ENCODE measurements at regions not wholly inside any gene's neighbourhood (a gene's known extent, or its start where the extent isn't known, plus 50 kb on each side); places are given as distances from the start of the nearest gene placed in this dataset.

DNA sequence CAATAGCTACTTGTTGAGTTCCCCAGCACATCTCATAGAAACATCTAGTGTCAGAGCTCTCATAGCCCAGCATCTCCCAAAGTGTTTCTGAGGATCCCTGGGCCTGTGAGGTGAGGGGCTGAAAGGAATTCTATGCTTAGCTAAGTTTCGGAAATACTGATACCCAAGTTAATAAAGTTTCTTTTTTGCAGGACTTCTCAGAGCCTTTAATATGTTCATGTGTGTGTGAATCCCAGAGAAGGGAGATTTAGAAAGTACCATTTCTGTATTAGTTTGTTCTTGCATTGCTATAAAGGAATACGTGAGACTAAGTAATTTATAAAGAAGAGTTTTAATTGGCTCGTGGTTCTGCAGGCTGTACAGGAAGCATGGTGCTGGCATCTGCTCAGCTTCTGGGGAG, 211.2 kb downstream of the TSN start:
- Histone ChIP-seq H3K4me3 (no peak overlapping the region), H3K27ac (no peak overlapping the region)
- no peak for DNase-seq (ENCODE audit: low spot score)
- TF ChIP-seq, protein P1, sequence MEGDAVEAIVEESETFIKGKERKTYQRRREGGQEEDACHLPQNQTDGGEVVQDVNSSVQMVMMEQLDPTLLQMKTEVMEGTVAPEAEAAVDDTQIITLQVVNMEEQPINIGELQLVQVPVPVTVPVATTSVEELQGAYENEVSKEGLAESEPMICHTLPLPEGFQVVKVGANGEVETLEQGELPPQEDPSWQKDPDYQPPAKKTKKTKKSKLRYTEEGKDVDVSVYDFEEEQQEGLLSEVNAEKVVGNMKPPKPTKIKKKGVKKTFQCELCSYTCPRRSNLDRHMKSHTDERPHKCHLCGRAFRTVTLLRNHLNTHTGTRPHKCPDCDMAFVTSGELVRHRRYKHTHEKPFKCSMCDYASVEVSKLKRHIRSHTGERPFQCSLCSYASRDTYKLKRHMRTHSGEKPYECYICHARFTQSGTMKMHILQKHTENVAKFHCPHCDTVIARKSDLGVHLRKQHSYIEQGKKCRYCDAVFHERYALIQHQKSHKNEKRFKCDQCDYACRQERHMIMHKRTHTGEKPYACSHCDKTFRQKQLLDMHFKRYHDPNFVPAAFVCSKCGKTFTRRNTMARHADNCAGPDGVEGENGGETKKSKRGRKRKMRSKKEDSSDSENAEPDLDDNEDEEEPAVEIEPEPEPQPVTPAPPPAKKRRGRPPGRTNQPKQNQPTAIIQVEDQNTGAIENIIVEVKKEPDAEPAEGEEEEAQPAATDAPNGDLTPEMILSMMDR (IDR thresholded peaks at IDR 0.05), result no peak

DNA sequence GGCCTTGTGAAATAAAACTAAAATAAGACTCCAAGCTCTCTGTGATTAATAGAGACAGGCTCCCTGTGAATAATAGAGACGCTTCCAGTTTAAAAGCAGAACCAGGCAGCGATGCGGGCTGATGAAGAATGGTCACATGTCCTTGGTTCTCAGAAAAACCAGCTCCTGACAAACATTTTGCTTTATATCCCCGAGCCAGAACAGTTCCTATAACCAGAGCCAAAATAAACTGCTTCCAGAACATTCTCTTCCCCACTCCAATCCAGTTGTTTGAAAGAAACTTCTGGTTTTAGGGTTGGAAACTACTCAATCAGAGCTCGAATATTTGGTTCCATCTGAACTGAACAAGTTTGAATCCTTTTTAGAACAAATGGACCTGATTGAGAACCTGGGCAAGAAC, 213.7 kb downstream of the TSN start:
- no peak for DNase-seq (ENCODE audit: low spot score)
- TF ChIP-seq, protein P1 (IDR thresholded peaks at IDR 0.05), result no peak
- H3K4me3 ChIP-seq, result peak overlapping the region; percentile 52
- H3K27ac ChIP-seq, result peak overlapping the region; percentile 71 to 83

DNA sequence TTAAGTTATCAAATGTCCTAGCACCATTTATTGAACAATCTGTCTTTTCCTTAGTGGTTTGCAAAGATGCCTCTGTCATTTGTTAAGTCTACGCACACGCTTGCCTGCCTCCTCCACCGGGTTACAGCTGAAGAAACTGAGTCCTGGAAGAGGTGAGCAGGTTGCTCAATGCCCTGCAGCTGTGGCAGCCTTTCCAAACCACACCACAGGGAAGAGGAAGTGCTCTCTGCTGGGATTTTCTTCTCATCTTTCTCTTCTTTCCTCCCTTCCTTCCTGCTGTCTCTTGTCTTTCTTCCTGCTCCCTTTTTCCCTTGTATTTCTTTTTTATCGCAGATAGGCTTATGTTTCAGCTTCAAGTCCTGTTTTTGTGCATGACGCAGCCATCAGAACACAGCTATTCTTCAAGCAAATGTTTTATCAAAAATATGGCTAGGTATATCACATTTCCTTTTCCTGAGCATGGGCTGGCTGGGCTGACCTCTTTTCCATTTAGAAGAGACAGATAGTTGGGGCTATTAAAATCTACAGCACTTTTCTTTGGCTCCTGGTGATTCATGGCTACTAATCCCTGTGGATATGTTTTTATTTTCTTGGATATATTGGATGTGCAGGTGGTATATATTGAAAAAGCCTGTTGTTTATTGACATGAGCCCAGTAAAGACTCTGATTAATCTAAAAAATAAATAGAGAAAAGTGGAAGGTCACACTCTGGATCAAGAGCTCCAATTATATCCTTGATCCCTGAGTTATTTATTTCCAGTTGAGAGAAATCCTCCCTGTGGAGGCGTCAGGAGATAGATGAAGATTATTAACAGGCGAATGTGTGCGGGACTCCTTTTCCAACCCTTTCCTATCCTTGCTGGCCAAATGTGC, 214.6 kb downstream of the TSN start:
- DNase-seq (ENCODE audit: low spot score), result no peak
- H3K27ac ChIP-seq, result peak overlapping the region; percentile 71 to 83
- TF ChIP-seq, protein P1 (IDR thresholded peaks at IDR 0.05), result no peak
- peak overlapping the region; percentile 52 for H3K4me3 ChIP-seq

DNA sequence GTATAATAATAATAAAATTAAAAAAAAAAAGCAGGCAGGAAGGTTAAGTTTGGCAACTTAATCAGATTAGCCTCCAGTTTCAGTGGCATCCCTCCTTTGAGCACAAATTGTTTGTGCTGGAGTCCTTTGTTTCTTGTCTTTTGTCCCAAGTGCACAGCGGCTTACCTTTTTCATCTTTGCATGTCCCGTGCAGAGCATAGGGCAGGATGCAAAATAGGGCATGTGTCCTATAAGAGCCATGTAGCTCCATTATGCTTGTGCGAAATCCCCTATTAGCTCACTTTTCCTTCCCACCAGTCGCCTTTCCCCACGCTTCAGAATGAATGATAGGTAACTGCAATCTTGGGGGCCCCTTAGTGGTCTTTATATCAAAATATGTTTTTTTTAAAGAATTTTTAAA, 216.8 kb downstream of the TSN start:
- DNase-seq (ENCODE audit: low spot score), result no peak
- TF ChIP-seq, protein P1 (IDR thresholded peaks at IDR 0.05), result no peak
- H3K4me3 ChIP-seq, result no peak overlapping the region
- H3K27ac ChIP-seq, result no peak overlapping the region

DNA sequence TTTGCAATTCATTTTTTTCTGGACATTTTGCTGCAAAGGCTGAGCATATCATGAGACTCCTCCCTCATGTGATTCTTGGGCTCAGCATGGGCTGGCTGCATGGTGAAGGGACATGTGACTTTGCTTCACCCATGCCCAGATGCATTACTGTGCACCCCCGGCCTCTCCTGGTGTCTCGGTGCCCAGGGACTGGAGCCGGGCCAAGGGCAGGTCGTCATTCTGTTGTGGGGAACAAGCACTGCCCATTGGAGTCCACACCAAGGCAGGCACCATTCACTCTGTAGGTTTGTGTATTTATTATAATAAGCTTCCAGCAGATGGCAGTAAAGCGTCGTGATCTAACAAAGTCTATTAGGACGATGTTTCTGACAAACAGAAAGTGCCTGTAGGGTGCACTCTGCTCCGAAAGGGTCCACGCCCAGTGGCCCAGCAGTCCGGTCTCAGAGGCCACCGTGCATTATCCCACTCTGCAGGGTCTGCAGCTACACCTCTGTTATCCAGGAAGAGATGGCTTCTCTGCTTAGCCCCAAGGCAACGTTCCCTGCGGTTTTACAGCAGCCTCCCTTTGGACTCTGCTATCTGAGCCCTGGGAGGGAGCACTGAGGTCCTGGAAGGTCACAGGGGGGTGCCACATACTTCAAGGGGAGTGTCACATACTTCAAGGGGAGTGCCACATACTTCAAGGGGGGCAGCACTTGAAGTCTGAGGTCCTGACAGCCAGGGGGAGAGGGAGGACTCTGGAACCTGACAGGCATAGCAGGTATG, 219.6 kb downstream of the TSN start:
- TF ChIP-seq, protein P1 (IDR thresholded peaks at IDR 0.05), result peak; percentile 58
- H3K4me3 ChIP-seq, result peak overlapping the region; percentile 70
- H3K27ac ChIP-seq, result peak overlapping the region in 1 of 2 donors; percentile 49
- no peak for DNase-seq (ENCODE audit: low spot score)

DNA sequence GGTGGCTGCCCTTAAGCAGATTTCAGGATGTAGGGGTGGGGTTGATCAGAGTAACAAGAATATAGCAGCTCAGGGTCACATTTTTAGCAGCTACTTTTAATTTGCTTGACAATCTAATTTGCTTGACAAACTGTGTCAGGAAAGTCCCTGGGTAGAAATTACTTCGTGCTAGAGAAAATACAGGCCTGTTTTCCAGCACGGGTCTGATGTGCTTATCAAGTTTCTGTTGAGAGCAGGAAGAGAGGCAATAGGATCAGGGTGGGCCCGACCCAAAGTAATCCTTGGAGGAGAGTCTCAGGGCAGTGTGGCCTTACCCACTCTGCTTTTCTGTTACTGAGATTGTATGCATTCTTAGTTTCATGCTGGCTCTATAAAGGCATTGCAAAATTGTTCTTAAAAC, 221.5 kb downstream of the TSN start:
- peak overlapping the region in 1 of 2 donors; percentile 46 for H3K27ac ChIP-seq
- TF ChIP-seq, protein P1 (IDR thresholded peaks at IDR 0.05), result no peak
- no peak for DNase-seq (ENCODE audit: low spot score)
- H3K4me3 ChIP-seq, result no peak overlapping the region
